ENCODE measurements at regions not wholly inside any gene's neighbourhood (a gene's known extent, or its start where the extent isn't known, plus 50 kb on each side); places are given as distances from the start of the nearest gene placed in this dataset.

DNA sequence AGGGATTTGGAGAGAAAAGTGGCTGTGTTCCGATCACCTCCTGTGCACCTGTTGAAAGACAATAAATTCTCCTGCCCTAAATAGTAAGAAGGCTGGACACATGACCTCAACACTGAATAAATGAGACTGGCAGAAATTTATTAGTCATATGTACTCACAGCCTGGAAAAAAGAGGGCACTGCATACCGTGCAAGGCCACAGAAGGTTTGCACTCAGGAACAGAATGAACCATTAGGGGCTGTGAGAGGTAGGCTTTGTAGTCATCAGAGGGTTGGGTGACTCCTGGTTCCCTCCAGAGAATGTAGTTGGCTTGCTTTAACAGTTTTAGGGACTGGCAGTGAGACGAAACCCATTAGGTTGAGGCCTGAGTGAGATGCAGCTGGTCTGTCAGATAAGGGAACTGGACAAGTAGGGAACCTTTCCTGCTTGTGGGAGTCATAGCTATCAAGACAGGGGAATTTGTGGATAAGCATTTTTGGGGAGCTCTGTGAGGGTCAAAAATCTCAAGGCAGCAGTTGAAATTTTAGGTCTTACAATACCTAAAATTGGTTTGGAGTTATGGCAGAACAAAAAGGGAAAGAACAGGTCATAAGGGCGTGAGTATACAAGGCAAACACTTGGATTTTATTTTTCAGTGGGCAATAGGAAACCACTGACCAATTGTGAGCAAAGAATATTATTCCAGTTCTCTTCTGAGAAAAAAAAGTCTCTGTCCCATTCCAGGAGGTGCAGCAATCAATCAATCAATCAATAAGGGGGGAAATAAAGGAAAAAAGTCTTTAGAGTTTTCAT lies 67.9 kb upstream of the BTN3A2 start:
- Histone ChIP-seq H3K36me3 (no peaks in the 10 kb centered on the region), H3K27ac (no peak overlapping the region), H3K4me3 (no peak overlapping the region), H3K9me3 (no peaks in the 10 kb centered on the region), H3K27me3 (no peaks in the 10 kb centered on the region), H3K4me1 (no peaks in the 10 kb centered on the region)
- TF ChIP-seq, protein P1, sequence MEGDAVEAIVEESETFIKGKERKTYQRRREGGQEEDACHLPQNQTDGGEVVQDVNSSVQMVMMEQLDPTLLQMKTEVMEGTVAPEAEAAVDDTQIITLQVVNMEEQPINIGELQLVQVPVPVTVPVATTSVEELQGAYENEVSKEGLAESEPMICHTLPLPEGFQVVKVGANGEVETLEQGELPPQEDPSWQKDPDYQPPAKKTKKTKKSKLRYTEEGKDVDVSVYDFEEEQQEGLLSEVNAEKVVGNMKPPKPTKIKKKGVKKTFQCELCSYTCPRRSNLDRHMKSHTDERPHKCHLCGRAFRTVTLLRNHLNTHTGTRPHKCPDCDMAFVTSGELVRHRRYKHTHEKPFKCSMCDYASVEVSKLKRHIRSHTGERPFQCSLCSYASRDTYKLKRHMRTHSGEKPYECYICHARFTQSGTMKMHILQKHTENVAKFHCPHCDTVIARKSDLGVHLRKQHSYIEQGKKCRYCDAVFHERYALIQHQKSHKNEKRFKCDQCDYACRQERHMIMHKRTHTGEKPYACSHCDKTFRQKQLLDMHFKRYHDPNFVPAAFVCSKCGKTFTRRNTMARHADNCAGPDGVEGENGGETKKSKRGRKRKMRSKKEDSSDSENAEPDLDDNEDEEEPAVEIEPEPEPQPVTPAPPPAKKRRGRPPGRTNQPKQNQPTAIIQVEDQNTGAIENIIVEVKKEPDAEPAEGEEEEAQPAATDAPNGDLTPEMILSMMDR (IDR thresholded peaks at IDR 0.05): no peak
- DNase-seq (ENCODE audit: low spot score): no peak

DNA sequence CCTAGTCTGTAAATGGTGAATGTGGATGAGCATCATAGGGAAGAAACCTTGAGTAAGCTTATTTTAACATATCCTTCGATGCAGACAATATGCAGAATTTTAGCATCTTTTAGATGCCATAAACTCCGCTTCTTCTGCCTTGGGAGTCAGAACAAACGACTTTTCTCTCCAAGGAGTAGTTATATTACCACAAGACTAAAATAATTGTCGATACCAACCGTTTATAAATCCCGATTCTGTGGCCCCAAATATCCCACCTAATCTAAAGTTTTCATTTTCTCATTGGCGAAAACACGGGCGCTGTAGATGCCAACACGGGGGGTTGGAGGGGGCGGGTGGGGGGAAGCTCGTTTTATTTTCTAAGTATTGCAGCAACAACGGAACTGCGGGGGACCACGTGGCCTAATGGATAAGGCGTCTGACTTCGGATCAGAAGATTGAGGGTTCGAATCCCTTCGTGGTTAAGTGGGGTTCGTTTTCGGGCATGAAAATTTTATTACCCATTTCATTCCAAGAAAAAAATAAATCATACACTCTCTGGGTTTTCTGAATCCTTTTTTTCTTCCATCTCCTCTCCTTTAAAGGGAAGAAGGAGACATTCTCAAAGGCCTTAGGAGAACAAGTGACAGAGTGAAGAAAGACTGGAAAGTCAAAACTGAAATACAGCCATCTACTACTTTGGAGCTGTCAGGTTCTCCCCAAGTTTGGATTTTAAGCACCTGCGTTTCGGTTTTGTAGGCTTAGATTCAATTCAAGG lies 65.5 kb upstream of the BTN3A2 start:
- Histone ChIP-seq H3K27me3 (no peaks in the 10 kb centered on the region), H3K36me3 (no peaks in the 10 kb centered on the region), H3K9me3 (no peaks in the 10 kb centered on the region), H3K4me1 (no peaks in the 10 kb centered on the region), H3K27ac (no peak overlapping the region), H3K4me3 (no peak overlapping the region)
- DNase-seq (ENCODE audit: low spot score): no peak
- TF ChIP-seq, protein P1 (IDR thresholded peaks at IDR 0.05): no peak

DNA sequence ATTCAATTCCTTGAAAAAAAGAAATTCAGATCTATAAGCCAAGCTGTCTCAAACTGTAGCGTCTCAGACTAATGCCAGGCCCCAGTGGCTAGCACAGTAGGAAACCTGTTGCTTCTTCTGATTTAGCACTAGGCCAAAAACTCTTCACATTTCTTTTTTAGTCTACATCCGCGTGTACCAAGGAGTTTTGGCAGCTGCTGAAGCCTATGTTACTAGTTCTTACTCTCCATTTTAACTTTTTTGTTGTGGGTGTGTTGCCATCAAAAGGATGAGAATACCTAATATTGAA lies 65.0 kb upstream of the BTN3A2 start:
- DNase-seq (ENCODE audit: low spot score): no peak
- H3K27me3 ChIP-seq: no peaks in the 10 kb centered on the region
- H3K27ac ChIP-seq: no peak overlapping the region
- H3K9me3 ChIP-seq: no peaks in the 10 kb centered on the region
- H3K4me1 ChIP-seq: no peaks in the 10 kb centered on the region
- H3K4me3 ChIP-seq: no peak overlapping the region
- TF ChIP-seq, protein P1 (IDR thresholded peaks at IDR 0.05): no peak
- no peaks in the 10 kb centered on the region for H3K36me3 ChIP-seq

DNA sequence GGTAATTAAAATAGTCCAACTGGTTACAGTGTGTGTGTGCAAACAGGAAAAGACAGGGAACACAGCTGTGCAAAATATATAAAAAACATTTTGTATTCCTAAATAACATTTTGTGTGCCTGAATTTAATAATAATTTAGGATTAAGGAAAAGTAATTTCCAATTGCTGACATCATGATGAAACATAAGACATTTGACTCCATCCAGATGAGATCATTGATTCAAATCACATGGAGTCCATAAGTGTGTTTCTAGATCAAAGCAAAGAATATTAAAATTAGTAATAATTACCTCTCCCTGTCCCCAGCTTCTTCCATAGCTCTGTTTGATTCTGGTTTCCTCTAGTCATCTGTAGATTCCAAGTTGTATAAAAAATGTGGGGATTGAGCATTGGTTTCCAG lies 64.6 kb upstream of the BTN3A2 start:
- H3K36me3 ChIP-seq: no peaks in the 10 kb centered on the region
- H3K27ac ChIP-seq: no peak overlapping the region
- no peak for DNase-seq (ENCODE audit: low spot score)
- TF ChIP-seq, protein P1 (IDR thresholded peaks at IDR 0.05): no peak
- H3K4me3 ChIP-seq: no peak overlapping the region
- H3K27me3 ChIP-seq: no peaks in the 10 kb centered on the region
- no peaks in the 10 kb centered on the region for H3K4me1 ChIP-seq
- no peaks in the 10 kb centered on the region for H3K9me3 ChIP-seq

DNA sequence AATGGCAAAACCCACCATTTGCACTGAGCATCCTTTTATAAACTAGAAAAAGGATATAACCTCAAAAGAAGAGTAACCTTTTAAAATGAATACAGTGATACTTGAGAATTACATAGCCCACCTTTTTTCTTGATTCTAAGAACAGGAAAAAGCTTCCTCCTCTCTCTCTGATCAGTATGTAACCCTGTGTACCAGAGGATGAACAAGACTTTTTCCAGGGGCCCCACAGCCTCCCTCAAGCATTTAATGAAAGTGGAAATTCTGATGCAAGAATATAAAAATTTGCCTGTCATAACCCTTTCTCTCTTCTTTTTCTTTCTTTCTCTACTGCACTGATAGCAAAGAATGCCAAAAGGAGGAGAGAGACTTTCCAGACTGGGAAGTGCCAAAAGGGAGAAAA lies 64.2 kb upstream of the BTN3A2 start:
- DNase-seq (ENCODE audit: low spot score): no peak
- Histone ChIP-seq H3K4me1 (no peaks in the 10 kb centered on the region), H3K27ac (no peak overlapping the region), H3K27me3 (no peaks in the 10 kb centered on the region), H3K9me3 (no peaks in the 10 kb centered on the region), H3K36me3 (no peaks in the 10 kb centered on the region), H3K4me3 (no peak overlapping the region)
- TF ChIP-seq, protein P1 (IDR thresholded peaks at IDR 0.05): no peak

Data from right atrium auricular region (tissue), 2 donors.